D721Med (cell line): ENCODE measurements at regions not wholly inside any gene's neighbourhood (a gene's known extent, or its start where the extent isn't known, plus 50 kb on each side); places are given as distances from the start of the nearest gene placed in this dataset.

Source experiments
- DNase-seq: peaks from one replicate; pipeline ENCODE4 v3.0.0; 2011; ENCODE audit warnings: low spot score; ENCODE audit not compliant: insufficient read length
- FAIRE-seq: peaks from 2 replicates; lab custom pipeline; 2011; peaks lifted over from hg19 to GRCh38; lab: Jason Lieb, UNC
- CTCF ChIP-seq: IDR thresholded peaks from 2 replicates; pipeline ENCODE4 v1.5.1; 2012; ENCODE audit warnings: mild to moderate bottlenecking, control low read depth; ENCODE audit not compliant: insufficient read depth; ENCODE audit errors: missing control alignments

GRCh38 chr9:2417730-2418129, 203.9 kb upstream of the VLDLR start:
- no peak for TF ChIP-seq CTCF
- DNase-seq (no peak), FAIRE-seq (no peak)

GRCh38 chr9:2418619-2419018, 203.0 kb upstream of the VLDLR start:
- FAIRE-seq, result no peak
- no peak for TF ChIP-seq CTCF
- DNase-seq, result no peak

- DNase-seq (no peak), FAIRE-seq (no peak)
- no peak for TF ChIP-seq CTCF
Observed at GRCh38 chr9:2419347-2419746, 202.2 kb upstream of the VLDLR start.

GRCh38 chr9:2420543-2420942, 201.0 kb upstream of the VLDLR start:
- FAIRE-seq (no peak), DNase-seq (no peak)
- TF ChIP-seq CTCF, result no peak

- DNase-seq, result no peak
- FAIRE-seq, result no peak
- TF ChIP-seq CTCF, result no peak
Observed at GRCh38 chr9:2424619-2425033, 197.0 kb upstream of the VLDLR start.

GRCh38 chr9:2425676-2426075, 195.9 kb upstream of the VLDLR start:
- DNase-seq, result no peak
- TF ChIP-seq CTCF, result no peak
- FAIRE-seq, result no peak

- no peak for FAIRE-seq
- DNase-seq, result no peak
Observed at GRCh38 chr9:2427120-2427891, 194.3 kb upstream of the VLDLR start.

More at GRCh38 chr9:2427120-2427891, 194.3 kb upstream of the VLDLR start:
- TF ChIP-seq CTCF, result no peak
